ENCODE measurements at regions not wholly inside any gene's neighbourhood (a gene's known extent, or its start where the extent isn't known, plus 50 kb on each side); places are given as distances from the start of the nearest gene placed in this dataset. TPM values are rescaled to one million over a fixed set of nuclear protein-coding genes. Genes with fewer than 3 reads are reported as not detected.

Small RNA genes lying in the stretch of these regions (small RNA-seq; reads per million reads assigned to genes)
- gene AC127391.1 (ENCODE audit: low replicate concordance): not detected
